ENCODE measurements at regions not wholly inside any gene's neighbourhood (a gene's known extent, or its start where the extent isn't known, plus 50 kb on each side); places are given as distances from the start of the nearest gene placed in this dataset.
"Not testable (repeated sequence)": the region's sequence is repeated elsewhere in the genome, so short reads cannot be mapped to it uniquely, and the experiment has no call there.

DNA sequence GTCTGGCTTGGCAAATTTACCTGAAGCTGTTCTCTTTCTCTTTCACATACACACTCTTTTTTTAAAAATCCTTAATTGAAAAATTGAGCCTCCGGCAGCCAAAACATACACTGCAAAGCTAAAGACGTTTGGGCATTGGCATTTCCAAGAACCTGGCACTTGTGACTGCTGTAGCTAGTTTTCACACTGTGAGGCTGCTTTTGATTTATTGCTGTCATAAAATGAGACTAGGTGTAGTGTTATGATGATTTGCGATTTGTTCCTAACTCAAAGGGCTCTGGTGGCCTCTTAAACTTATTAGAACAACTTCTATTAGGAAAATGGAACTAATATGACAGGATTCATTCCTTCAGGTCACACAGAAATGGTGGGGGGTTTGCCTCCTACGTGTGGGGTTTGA lies 377.1 kb upstream of the FAR2 start:
- H3K27me3 Mint-ChIP-seq: no peaks in the 10 kb centered on the region
- H3K4me1 Mint-ChIP-seq: no peaks in the 10 kb centered on the region
- H3K4me3 Mint-ChIP-seq: no peak overlapping the region
- intact Hi-C loops (cut with micrococcal nuclease): no loop called here
- DNase-seq: no peak
- no peaks in the 10 kb centered on the region for H3K9me3 Mint-ChIP-seq
- no peaks in the 10 kb centered on the region for H3K36me3 Mint-ChIP-seq (ENCODE audit: low read depth)
- H3K27ac Mint-ChIP-seq: no peak overlapping the region

DNA sequence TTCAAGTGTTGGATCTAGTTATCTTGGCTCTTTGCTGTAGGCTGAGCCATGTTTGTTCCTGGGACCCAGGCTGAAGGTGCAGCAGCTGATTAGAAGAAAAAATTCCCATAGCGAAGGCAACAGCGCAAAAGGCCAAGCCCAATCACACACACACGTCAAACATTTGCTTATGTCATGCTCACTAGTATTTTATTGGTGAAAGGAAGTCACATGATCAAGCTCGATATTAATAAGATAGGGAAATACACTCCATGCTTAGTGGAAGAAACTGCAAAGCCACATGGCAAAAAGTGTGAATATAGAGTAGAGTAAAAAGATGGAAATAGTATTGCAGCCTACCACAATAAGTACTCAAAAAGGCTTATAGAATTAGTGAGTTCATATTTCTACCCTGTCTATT lies 373.5 kb upstream of the FAR2 start:
- no peak overlapping the region for H3K4me3 Mint-ChIP-seq
- no peak overlapping the region for H3K27ac Mint-ChIP-seq
- intact Hi-C loops (cut with micrococcal nuclease): no loop called here
- no peaks in the 10 kb centered on the region for H3K4me1 Mint-ChIP-seq
- H3K27me3 Mint-ChIP-seq: no peaks in the 10 kb centered on the region
- no peaks in the 10 kb centered on the region for H3K9me3 Mint-ChIP-seq
- DNase-seq: no peak
- no peaks in the 10 kb centered on the region for H3K36me3 Mint-ChIP-seq (ENCODE audit: low read depth)

DNA sequence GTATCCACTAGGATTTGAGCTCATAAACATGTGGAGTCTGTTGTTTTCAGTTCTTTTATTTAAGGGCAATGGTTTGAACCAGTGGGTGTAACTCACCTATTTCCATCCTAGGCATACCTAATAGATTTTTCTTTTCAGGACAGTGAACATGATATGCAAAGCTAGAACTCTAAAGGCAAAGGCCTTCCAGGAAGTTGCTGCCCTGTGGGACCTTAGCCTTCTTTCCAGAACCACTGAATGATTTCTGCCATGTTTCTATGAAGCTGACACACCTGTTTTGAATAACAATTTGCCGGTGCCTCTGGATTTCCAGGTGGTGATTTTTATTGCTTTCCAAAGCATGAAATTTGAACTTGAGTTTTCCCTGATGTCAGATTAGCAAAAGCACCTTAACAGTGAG lies 372.9 kb upstream of the FAR2 start:
- no peak for DNase-seq
- H3K27me3 Mint-ChIP-seq: no peaks in the 10 kb centered on the region
- no peaks in the 10 kb centered on the region for H3K9me3 Mint-ChIP-seq
- no peaks in the 10 kb centered on the region for H3K36me3 Mint-ChIP-seq (ENCODE audit: low read depth)
- no peak overlapping the region for H3K4me3 Mint-ChIP-seq
- no peaks in the 10 kb centered on the region for H3K4me1 Mint-ChIP-seq
- H3K27ac Mint-ChIP-seq: no peak overlapping the region
- intact Hi-C loops (cut with micrococcal nuclease): no loop called here

DNA sequence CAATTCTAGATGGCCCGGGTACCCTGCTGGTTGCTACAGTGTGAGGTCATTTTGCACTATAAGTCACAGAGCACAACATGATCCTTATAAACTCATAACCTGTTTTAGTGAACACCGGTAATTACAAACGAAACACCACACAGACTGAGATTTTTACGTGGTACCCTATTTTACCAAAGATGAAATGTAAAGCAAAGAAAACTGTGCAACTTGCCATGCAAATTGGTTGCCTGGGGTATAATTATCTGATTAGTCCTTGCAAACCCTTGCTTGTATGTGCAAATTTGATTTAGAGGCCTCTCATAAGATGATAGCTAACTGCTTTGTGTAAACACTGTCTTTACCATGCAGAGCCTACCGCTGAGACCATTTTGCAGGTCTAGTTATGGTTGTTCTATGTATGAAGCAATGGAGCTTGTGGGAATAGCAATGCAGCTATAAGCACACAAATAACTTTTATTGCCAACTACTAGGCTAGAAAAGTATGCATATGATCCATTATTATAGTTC lies 372.1 kb upstream of the FAR2 start:
- no peak overlapping the region for H3K4me3 Mint-ChIP-seq
- H3K27ac Mint-ChIP-seq: no peak overlapping the region
- intact Hi-C loops (cut with micrococcal nuclease): no loop called here
- no peaks in the 10 kb centered on the region for H3K27me3 Mint-ChIP-seq
- H3K36me3 Mint-ChIP-seq (ENCODE audit: low read depth): no peaks in the 10 kb centered on the region
- H3K4me1 Mint-ChIP-seq: no peaks in the 10 kb centered on the region
- H3K9me3 Mint-ChIP-seq: no peaks in the 10 kb centered on the region
- no peak for DNase-seq

DNA sequence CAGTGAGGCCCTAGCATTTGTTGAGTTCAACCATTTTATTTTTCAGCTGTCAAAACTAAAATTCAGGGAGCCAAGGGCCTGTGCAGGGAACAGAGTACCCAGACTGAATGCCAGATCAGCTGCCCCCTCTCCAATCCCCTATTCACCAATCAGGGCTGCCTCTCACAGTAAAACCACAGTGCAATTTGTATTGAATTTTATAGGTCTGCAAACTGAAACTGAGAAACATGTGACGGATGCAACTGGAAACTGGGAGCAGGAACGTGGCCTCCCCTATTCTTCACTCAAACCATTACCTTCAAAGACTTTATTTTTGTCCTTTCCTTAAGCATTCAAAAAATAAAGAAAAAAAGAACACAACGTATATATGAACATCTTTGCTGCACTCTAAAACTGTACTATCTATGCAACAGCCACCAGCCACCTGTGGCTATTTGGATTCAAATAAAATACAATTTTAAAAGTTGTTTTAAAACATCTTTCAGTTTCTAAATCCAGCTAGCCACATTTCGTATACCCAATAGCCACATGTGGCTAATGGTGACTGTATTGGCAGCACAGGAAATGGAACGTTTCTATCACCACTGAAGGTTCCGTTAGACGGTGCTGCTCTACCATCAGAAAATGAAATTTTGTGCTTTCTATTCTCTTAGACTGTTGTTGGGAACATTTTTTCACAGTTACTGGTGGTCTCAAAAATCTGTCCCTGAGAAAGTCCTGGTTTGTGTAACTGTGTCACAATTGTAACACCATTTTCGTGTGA lies 371.3 kb upstream of the FAR2 start:
- Mint-ChIP-seq H3K4me3 (no peak overlapping the region), H3K9me3 (no peaks in the 10 kb centered on the region), H3K27ac (no peak overlapping the region), H3K27me3 (no peaks in the 10 kb centered on the region), H3K4me1 (no peaks in the 10 kb centered on the region), H3K36me3 (ENCODE audit: low read depth) (no peaks in the 10 kb centered on the region)
- intact Hi-C loops (cut with micrococcal nuclease): no loop called here
- no peak for DNase-seq

DNA sequence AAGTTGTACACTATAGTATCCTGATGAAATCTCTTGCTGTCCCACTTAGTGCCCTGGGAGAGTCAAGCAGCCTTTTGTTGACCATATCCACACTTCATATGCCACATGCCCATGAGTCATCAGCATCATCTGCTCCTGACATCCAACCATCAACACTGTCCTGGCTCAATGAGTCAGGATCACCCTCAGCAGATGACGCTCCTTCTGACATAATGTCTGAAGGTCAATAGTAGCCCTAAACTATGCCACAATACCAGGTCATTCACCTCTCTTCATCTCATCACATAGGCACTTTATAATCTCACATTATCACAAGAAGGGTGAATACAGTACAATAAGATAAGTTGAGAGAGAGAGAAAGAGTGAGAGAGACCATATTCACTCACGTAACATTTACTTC lies 369.0 kb upstream of the FAR2 start:
- no peaks in the 10 kb centered on the region for H3K9me3 Mint-ChIP-seq
- no peak for DNase-seq
- intact Hi-C loops (cut with micrococcal nuclease): no loop called here
- H3K4me1 Mint-ChIP-seq: no peaks in the 10 kb centered on the region
- no peaks in the 10 kb centered on the region for H3K27me3 Mint-ChIP-seq
- no peaks in the 10 kb centered on the region for H3K36me3 Mint-ChIP-seq (ENCODE audit: low read depth)
- no peak overlapping the region for H3K4me3 Mint-ChIP-seq
- no peak overlapping the region for H3K27ac Mint-ChIP-seq

DNA sequence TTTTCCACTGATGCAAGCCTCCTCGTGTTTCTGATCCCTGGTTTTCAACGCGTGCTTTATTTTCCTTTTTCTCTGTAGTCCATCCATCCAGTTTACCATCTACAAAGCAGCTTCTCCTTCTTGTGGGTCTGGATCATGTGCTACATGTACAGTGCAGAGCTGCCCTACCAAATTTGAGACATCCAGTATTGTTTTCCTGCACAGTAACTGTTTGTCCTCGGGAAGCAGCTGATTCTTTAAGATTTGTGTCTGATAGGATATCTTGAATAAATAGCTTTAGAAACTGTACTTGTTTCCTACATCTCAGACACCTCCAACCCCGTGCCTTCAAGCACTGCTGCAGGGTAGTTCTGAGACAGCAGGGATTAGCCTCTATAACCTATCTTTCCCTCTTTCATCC lies 368.1 kb upstream of the FAR2 start:
- Mint-ChIP-seq H3K4me1 (no peaks in the 10 kb centered on the region), H3K4me3 (no peak overlapping the region), H3K9me3 (no peaks in the 10 kb centered on the region), H3K27me3 (no peaks in the 10 kb centered on the region), H3K27ac (no peak overlapping the region), H3K36me3 (ENCODE audit: low read depth) (no peaks in the 10 kb centered on the region)
- no peak for DNase-seq
- intact Hi-C loops (cut with micrococcal nuclease): no loop called here

DNA sequence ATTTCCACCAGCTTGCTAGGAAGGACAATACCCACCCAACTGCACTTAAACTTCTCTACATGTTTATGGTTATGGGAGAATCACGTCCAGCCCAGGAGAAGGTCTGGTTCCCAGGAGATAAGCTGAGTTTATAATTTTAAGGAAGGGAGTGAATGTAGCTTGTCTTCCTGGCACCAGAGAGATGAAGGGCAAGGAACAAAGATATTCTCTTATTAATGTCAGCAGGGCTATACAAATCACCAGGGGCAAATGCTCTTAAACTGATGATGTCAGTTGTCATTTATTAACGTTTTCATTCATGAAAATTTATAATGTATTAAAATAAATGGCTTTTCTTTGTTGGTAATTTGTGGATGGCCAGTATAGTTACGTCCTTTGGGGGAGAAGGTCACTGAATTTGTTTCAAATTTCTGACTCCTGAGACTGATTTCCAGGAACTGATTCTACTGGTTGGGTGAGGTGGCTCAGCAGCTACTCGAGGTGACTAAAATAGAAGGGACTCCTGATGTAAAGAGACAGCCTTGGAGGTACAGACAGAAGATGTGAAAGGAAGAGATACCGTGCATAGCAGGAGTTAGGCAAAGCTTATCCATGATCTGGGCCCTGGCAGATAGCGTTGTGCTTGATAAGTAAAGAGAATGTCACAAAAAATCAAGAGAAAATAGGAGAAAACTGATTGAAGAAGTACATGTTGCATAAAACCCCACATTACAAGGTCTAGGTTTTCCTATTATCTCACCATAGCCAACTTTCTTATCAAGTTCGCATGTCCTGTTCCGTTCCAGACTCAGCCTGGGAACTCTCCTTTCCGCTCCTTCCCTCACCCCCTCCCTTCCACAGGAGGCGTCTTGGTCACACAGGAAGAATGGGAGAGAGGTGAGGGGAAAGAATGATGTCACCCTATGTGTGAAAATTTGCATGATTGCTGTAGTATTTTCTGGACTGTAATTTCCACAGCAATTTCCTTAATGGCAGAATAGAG lies 367.1 kb upstream of the FAR2 start:
- H3K9me3 Mint-ChIP-seq: no peaks in the 10 kb centered on the region
- intact Hi-C loops (cut with micrococcal nuclease): no loop called here
- DNase-seq: no peak
- H3K4me3 Mint-ChIP-seq: no peak overlapping the region
- H3K27me3 Mint-ChIP-seq: no peaks in the 10 kb centered on the region
- no peaks in the 10 kb centered on the region for H3K4me1 Mint-ChIP-seq
- H3K27ac Mint-ChIP-seq: no peak overlapping the region
- H3K36me3 Mint-ChIP-seq (ENCODE audit: low read depth): no peaks in the 10 kb centered on the region

DNA sequence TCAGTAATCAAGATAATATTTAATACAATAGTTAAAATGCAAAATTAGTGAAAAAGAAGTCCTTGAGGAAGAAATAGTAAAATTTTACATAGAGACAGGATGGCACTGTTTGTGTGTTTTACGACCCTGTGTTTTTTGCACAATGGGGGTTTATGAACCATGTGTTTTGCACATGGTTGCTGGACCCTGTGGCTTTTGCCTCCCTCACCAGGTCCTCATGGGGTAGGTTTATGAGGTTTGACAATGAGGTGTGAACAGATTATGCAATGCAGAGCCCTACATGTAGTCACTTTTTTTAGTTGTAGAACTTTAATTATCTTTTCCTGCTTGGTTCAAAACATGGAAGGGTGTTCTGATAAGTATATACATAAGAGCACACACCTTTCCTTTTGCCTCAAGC lies 366.3 kb upstream of the FAR2 start:
- intact Hi-C loops (cut with micrococcal nuclease): no loop called here
- H3K4me3 Mint-ChIP-seq: no peak overlapping the region
- H3K27ac Mint-ChIP-seq: no peak overlapping the region
- no peaks in the 10 kb centered on the region for H3K4me1 Mint-ChIP-seq
- H3K9me3 Mint-ChIP-seq: no peaks in the 10 kb centered on the region
- no peak for DNase-seq
- no peaks in the 10 kb centered on the region for H3K36me3 Mint-ChIP-seq (ENCODE audit: low read depth)
- no peaks in the 10 kb centered on the region for H3K27me3 Mint-ChIP-seq

DNA sequence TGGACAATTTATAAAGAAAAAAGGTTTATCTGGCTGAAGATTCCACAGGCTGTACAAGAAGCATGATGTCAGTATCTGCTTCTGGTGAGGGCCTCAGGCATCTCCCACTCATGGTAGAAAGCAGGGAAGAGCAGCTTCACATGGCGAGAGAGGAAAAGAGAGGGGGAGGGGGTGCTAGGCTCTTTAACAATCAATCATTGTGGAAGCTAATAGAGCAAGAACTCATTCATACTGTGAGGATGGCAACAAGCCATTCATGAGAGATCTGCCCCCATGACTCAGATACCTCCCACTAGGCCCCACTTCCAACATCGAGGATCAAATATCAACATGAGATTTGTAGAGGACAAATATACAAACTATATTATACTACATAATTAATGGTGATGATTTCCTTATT lies 361.9 kb upstream of the FAR2 start:
- Mint-ChIP-seq H3K9me3 (no peaks in the 10 kb centered on the region), H3K36me3 (ENCODE audit: low read depth) (no peaks in the 10 kb centered on the region), H3K27me3 (no peaks in the 10 kb centered on the region), H3K27ac (no peak overlapping the region), H3K4me1 (no peaks in the 10 kb centered on the region), H3K4me3 (no peak overlapping the region)
- DNase-seq: no peak
- intact Hi-C loops (cut with micrococcal nuclease): no loop called here

DNA sequence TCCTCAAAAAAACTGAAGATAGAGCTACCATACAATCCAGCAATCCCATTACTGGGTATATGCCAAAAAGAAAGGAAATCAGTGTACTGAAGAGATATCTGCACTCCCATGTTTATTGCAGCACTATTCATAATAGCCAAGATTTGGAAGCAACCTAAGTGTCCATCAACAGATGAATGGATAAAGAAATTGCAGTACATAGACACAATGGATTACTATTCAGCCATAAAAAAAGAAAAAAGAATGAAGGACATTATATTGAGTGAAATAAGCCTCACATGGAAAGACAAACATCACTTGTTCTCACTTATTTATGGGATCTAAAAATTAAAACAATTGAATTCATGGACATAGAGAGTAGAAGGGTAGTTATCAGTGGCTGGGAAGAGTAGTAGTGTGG lies 360.8 kb upstream of the FAR2 start:
- H3K4me3 Mint-ChIP-seq; H3K4me1 Mint-ChIP-seq; intact Hi-C loops (cut with micrococcal nuclease); DNase-seq; H3K36me3 Mint-ChIP-seq (ENCODE audit: low read depth); H3K27me3 Mint-ChIP-seq; H3K27ac Mint-ChIP-seq; H3K9me3 Mint-ChIP-seq: not testable (repeated sequence)

DNA sequence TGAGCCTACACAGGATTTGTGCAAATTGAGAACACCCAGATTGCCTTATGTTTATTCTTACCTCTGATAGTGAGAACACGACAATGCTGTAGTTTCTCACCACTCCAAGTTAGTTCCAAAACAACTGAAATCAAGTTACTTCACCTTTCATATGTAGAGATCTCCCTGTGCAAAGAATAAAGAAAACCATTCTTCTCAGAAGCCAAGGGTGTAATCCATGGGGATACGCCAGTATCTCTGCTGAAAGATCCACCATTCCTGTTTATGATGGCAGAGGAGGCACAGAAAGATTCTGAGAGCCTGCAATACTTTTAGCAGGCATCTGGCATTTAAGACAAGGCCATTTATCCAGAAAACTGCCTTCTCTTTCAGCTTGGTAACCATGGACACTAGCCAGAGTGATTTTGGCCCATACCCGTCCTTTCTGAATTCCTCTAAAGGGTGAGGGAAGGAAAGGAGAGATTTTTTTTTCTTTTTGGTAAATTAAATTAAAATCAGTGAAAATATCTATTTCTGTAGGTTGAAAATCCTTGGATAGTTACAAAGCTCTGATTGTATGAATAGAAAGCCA lies 355.4 kb upstream of the FAR2 start:
- intact Hi-C loops (cut with micrococcal nuclease): no loop called here

DNA sequence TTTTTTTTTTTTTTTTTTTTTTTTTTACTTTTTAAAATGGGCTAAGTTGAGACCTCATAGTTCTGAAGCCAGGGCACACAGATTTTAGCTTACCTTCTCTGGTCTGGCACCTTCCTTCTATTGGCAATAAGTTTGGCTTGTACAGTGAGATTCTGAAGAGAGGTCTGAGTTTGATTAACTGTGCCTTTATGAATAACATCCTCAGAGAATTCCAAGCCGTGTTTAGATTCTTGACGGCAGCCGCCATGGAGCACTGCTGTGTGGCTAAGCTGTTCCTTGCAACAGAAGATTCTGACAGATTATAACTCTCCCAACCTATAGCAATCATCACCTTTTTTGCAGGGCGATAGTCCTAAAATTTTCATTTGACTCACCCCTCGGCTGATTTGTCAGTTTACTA lies 354.9 kb upstream of the FAR2 start:
- no peaks in the 10 kb centered on the region for H3K36me3 Mint-ChIP-seq (ENCODE audit: low read depth)
- DNase-seq: no peak
- no peak overlapping the region for H3K4me3 Mint-ChIP-seq
- H3K4me1 Mint-ChIP-seq: no peaks in the 10 kb centered on the region
- H3K27me3 Mint-ChIP-seq: no peaks in the 10 kb centered on the region
- no peaks in the 10 kb centered on the region for H3K9me3 Mint-ChIP-seq
- intact Hi-C loops (cut with micrococcal nuclease): no loop called here
- H3K27ac Mint-ChIP-seq: no peak overlapping the region

More for the DNA sequence above, 355.4 kb upstream of the FAR2 start:
- Mint-ChIP-seq H3K4me3 (no peak overlapping the region), H3K36me3 (ENCODE audit: low read depth) (no peaks in the 10 kb centered on the region), H3K27me3 (no peaks in the 10 kb centered on the region), H3K4me1 (no peaks in the 10 kb centered on the region), H3K27ac (no peak overlapping the region), H3K9me3 (no peaks in the 10 kb centered on the region)
- no peak for DNase-seq

DNA sequence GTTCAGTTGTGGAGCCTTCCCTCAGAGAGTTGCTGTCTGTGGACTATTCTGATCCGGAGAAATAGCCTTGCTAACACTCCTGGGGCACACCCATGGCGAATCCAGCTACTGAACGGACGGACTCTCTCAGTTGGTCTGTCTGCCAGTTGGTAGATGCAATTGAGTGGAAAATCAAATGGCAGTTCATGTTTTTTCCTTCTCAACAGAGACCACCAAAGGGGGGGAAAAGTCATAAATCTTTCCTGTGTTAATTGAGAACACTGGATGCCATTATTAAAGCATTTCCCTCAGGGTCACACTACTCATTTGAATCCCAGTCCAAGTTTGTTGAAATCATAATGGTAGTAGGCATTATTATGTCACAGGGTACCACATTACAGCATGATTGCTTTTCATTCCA lies 354.3 kb upstream of the FAR2 start:
- H3K27me3 Mint-ChIP-seq: no peaks in the 10 kb centered on the region
- no peak overlapping the region for H3K27ac Mint-ChIP-seq
- H3K36me3 Mint-ChIP-seq (ENCODE audit: low read depth): no peaks in the 10 kb centered on the region
- no peaks in the 10 kb centered on the region for H3K9me3 Mint-ChIP-seq
- intact Hi-C loops (cut with micrococcal nuclease): no loop called here
- no peak overlapping the region for H3K4me3 Mint-ChIP-seq
- no peaks in the 10 kb centered on the region for H3K4me1 Mint-ChIP-seq
- no peak for DNase-seq
